ENCODE measurements at regions not wholly inside any gene's neighbourhood (a gene's known extent, or its start where the extent isn't known, plus 50 kb on each side); places are given as distances from the start of the nearest gene placed in this dataset.

- no peak for DNase-seq
Measured at GRCh38 chr3:31481697-31482096, 51.0 kb upstream of the STT3B start.

- DNase-seq: no peak
Measured at GRCh38 chr3:31482493-31483200, 50.1 kb upstream of the STT3B start.
